DOHH2 (cell line): ENCODE measurements at regions not wholly inside any gene's neighbourhood (a gene's known extent, or its start where the extent isn't known, plus 50 kb on each side); places are given as distances from the start of the nearest gene placed in this dataset.

Experiments
- H3F3A ChIP-seq: fragments of 200-600 bp; sonication (generic), shearing (Covaris generic); 2 replicates; pipeline ENCODE4 v1.6.0; 2016; ENCODE audit warnings: antibody characterized with exemption, mild to moderate bottlenecking; ENCODE audit not compliant: control insufficient read depth, insufficient read depth
- H3K27ac ChIP-seq: fragments of 200-600 bp; sonication (generic); 2 replicates; pipeline ENCODE4 v1.5.1; 2014; ENCODE audit warnings: low read depth, mild to moderate bottlenecking, low read length, moderate library complexity
- H3K27me3 ChIP-seq: fragments of 200-600 bp; sonication (generic); 2 replicates; pipeline ENCODE4 v1.6.1; 2014; ENCODE audit warnings: mild to moderate bottlenecking, low read length, mixed read lengths; ENCODE audit not compliant: control insufficient read depth
- H3K36me3 ChIP-seq: fragments of 200-600 bp; sonication (generic); 2 replicates; pipeline ENCODE4 v1.6.1; 2014; ENCODE audit warnings: mild to moderate bottlenecking, low read length, moderate library complexity, mixed read lengths; ENCODE audit not compliant: control insufficient read depth
- H3K4me1 ChIP-seq: fragments of 200-600 bp; sonication (generic); 2 replicates; pipeline ENCODE4 v1.6.1; 2014; ENCODE audit warnings: mild to moderate bottlenecking, low read length, mixed read lengths; ENCODE audit not compliant: control insufficient read depth
- H3K4me2 ChIP-seq: fragments of 200-600 bp; sonication (generic); 2 replicates; pipeline ENCODE4 v1.6.0; 2014; ENCODE audit warnings: mild to moderate bottlenecking, low read length, moderate library complexity
- H3K4me3 ChIP-seq: fragments of 200-600 bp; sonication (generic); 2 replicates; pipeline ENCODE4 v1.5.1; 2014; ENCODE audit warnings: mild to moderate bottlenecking, low read length, mixed read lengths
- H3K79me2 ChIP-seq: fragments of 200-600 bp; sonication (generic); 2 replicates; pipeline ENCODE4 v1.6.1; 2014; ENCODE audit warnings: mild to moderate bottlenecking, low read length, mixed read lengths; ENCODE audit not compliant: control insufficient read depth
- H3K9me2 ChIP-seq: fragments of 200-600 bp; sonication (generic); replicated peaks from 2 replicates; pipeline ENCODE4 v1.6.1; 2014; ENCODE audit warnings: mild to moderate bottlenecking, low read length, mixed read lengths; ENCODE audit not compliant: control insufficient read depth
- H3K9me3 ChIP-seq: fragments of 200-600 bp; sonication (generic); 2 replicates; pipeline ENCODE4 v1.6.1; 2014; ENCODE audit warnings: antibody characterized with exemption, low read length, mixed read lengths; ENCODE audit not compliant: control insufficient read depth, insufficient read depth
- H4K20me1 ChIP-seq: fragments of 200-600 bp; sonication (generic); 2 replicates; pipeline ENCODE4 v1.6.0; 2014; ENCODE audit warnings: low read depth, mild to moderate bottlenecking, antibody characterized with exemption, low read length, moderate library complexity; ENCODE audit not compliant: control insufficient read depth, insufficient read depth
- EZH2phosphoT487 ChIP-seq: fragments of 200-600 bp; sonication (generic); IDR thresholded peaks from 2 replicates; pipeline ENCODE4 v1.6.1; 2017; ENCODE audit warnings: borderline replicate concordance, mild to moderate bottlenecking, antibody characterized with exemption, low read length, moderate library complexity, mixed read lengths
- TF ChIP-seq, protein P1 (sequence below): fragments of 200-600 bp; sonication (generic); IDR thresholded peaks from one replicate; pipeline ENCODE4 v1.5.1; 2014; ENCODE audit warnings: antibody characterized with exemption, mild to moderate bottlenecking, low read depth, low read length; ENCODE audit not compliant: poor library complexity, severe bottlenecking

DNA sequence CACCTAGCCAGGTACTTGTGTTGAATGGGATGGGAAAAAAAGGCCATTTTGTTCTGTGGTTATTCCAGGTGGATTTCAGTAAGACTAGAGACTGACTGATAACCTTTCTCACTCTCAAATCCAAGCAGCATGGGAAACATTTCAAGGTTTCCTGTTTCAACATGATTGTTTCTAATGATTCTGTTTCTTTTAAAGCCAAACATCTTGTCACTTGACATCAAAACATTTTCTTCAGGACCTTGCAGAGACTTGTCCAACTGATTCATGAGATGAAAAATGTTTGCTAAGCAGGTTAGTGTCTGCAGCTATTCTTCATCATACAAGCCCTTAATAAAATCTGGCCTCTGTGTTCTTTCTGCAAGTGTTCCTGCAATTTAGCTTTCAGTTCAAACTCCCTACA is 456.5 kb upstream of the CWC22 start:
- Histone ChIP-seq H3K9me2 (no peaks in the 10 kb centered on the region), H3K36me3 (no peaks in the 10 kb centered on the region), H3K27me3 (no peaks in the 10 kb centered on the region), H3K4me1 (no peaks in the 10 kb centered on the region), H3K4me2 (no peak overlapping the region), H3F3A (no peaks in the 10 kb centered on the region), H3K9me3 (no peaks in the 10 kb centered on the region), H4K20me1 (no peaks in the 10 kb centered on the region), H3K79me2 (no peaks in the 10 kb centered on the region), H3K4me3 (no peak overlapping the region), H3K27ac (no peak overlapping the region)
- TF ChIP-seq, protein P1, sequence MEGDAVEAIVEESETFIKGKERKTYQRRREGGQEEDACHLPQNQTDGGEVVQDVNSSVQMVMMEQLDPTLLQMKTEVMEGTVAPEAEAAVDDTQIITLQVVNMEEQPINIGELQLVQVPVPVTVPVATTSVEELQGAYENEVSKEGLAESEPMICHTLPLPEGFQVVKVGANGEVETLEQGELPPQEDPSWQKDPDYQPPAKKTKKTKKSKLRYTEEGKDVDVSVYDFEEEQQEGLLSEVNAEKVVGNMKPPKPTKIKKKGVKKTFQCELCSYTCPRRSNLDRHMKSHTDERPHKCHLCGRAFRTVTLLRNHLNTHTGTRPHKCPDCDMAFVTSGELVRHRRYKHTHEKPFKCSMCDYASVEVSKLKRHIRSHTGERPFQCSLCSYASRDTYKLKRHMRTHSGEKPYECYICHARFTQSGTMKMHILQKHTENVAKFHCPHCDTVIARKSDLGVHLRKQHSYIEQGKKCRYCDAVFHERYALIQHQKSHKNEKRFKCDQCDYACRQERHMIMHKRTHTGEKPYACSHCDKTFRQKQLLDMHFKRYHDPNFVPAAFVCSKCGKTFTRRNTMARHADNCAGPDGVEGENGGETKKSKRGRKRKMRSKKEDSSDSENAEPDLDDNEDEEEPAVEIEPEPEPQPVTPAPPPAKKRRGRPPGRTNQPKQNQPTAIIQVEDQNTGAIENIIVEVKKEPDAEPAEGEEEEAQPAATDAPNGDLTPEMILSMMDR: no peak
- TF ChIP-seq EZH2phosphoT487: no peak

DNA sequence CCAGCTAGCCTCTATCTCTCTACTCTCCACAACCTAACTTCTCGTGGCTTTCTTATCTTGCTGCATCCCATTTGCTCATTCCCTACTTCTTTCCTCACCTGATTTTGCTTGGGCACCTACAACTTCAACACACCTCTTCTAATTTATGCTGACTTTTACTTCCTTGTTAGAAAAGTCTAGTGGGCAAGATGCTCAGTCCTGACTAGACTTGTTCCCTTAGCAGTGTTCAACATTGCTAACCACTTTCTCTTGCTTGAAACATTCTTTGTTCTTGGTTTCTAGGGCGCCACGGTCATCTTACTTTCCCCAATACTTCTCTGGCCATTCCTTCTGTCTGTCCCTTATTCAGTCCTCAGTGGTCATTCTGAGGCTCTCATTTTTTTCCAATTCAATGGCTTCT is 454.7 kb upstream of the CWC22 start:
- Histone ChIP-seq H3K27ac (no peak overlapping the region), H4K20me1 (no peaks in the 10 kb centered on the region), H3K9me3 (no peaks in the 10 kb centered on the region), H3K36me3 (no peaks in the 10 kb centered on the region), H3K4me3 (no peak overlapping the region), H3K9me2 (no peaks in the 10 kb centered on the region), H3K4me1 (no peaks in the 10 kb centered on the region), H3K79me2 (no peaks in the 10 kb centered on the region), H3K27me3 (no peaks in the 10 kb centered on the region), H3F3A (no peaks in the 10 kb centered on the region), H3K4me2 (no peak overlapping the region)
- TF ChIP-seq, protein P1: no peak
- no peak for TF ChIP-seq EZH2phosphoT487

DNA sequence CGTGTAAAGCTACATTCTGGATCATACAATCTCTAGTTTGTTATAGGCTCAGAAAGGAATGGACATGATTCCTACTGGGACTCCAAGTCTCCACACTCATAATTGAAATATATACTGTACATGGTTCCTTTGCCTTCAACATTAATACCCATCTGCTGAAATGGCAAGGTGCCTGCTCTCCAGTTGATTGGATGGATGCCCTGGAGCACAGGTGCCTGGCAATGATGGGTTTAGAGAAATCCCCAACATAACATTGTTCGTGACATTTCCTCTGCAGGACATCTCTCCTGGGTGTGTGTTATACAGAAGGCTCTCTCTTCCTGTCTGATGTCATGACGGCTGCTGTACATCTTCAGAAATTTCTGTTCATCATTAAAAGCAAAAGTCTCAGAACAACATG is 449.7 kb upstream of the CWC22 start:
- H3K9me2 ChIP-seq: no peaks in the 10 kb centered on the region
- no peak overlapping the region for H3K4me2 ChIP-seq
- H3K4me1 ChIP-seq: no peaks in the 10 kb centered on the region
- H3K9me3 ChIP-seq: no peaks in the 10 kb centered on the region
- no peak overlapping the region for H3K4me3 ChIP-seq
- no peaks in the 10 kb centered on the region for H4K20me1 ChIP-seq
- TF ChIP-seq, protein P1: no peak
- no peak for TF ChIP-seq EZH2phosphoT487
- no peak overlapping the region for H3K27ac ChIP-seq
- no peaks in the 10 kb centered on the region for H3K27me3 ChIP-seq
- no peaks in the 10 kb centered on the region for H3K79me2 ChIP-seq
- no peaks in the 10 kb centered on the region for H3K36me3 ChIP-seq
- no peaks in the 10 kb centered on the region for H3F3A ChIP-seq

DNA sequence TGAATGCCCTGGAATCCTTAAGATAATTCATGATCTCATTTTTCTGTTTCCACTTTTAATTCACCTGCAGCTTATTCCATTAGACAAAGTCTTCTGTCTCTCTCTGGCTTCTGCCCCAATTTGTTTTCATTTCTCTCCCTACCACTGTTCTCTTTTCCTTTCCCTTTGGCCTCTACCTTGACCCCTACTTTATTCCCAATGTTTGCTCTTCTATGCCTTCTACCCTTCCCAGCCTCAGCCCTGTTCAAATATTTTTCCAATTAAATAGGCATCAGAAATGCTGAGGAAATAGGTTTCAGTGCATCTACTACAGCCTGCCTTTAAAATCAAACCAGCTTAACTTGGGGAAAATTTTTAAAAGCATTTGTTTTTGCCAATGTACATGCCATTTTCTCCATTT is 443.7 kb upstream of the CWC22 start:
- Histone ChIP-seq H3K4me1 (no peaks in the 10 kb centered on the region), H3K9me3 (no peaks in the 10 kb centered on the region), H3F3A (no peaks in the 10 kb centered on the region), H3K27ac (no peak overlapping the region), H4K20me1 (no peaks in the 10 kb centered on the region), H3K27me3 (no peaks in the 10 kb centered on the region), H3K36me3 (no peaks in the 10 kb centered on the region), H3K9me2 (no peaks in the 10 kb centered on the region), H3K4me3 (no peak overlapping the region), H3K4me2 (no peak overlapping the region), H3K79me2 (no peaks in the 10 kb centered on the region)
- TF ChIP-seq, protein P1: no peak
- TF ChIP-seq EZH2phosphoT487: no peak
